Sigmoid colon (tissue), 4 donors: ENCODE measurements at regions not wholly inside any gene's neighbourhood (a gene's known extent, or its start where the extent isn't known, plus 50 kb on each side); places are given as distances from the start of the nearest gene placed in this dataset.

Experiments
- POLR2AphosphoS5 ChIP-seq, 4 donors: sonication (generic); formaldehyde crosslinking; IDR thresholded peaks; one replicate each; pipeline ENCODE4 v1.6.1; 2017; ENCODE audit warnings: antibody characterized with exemption in 4 of 4
- TF ChIP-seq, protein P1 (sequence below), 4 experiments: fragments of 450-650 bp in 3 of 4; fragments of 200-600 bp in 1 of 4; IDR thresholded peaks; one replicate each; pipeline ENCODE4 v1.5.1; 2016 to 2019; ENCODE audit warnings: antibody characterized with exemption in 4 of 4, mild to moderate bottlenecking in 3 of 4, moderate library complexity in 2 of 4

DNA sequence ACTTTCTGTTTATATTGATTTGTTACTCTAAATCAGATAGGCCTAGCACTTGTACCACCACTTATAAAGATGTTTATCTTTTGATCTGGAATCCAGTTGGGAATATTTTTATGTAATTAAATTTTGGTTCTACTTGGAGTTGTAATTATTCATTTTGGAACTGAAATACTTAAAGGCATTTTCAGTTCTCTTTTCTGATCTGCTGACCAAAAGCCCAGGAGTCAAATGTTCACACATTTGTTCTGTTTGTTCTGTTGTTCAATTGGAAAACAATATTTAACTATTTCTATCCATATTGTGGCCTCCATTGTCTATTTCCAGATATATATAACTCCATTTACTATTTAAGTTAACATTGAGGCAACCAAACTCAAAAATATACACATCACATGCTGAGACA lies 912.4 kb upstream of the EPHA6 start:
- no peak for TF ChIP-seq POLR2AphosphoS5 (IDR thresholded peaks at IDR 0.05)
- TF ChIP-seq, protein P1, sequence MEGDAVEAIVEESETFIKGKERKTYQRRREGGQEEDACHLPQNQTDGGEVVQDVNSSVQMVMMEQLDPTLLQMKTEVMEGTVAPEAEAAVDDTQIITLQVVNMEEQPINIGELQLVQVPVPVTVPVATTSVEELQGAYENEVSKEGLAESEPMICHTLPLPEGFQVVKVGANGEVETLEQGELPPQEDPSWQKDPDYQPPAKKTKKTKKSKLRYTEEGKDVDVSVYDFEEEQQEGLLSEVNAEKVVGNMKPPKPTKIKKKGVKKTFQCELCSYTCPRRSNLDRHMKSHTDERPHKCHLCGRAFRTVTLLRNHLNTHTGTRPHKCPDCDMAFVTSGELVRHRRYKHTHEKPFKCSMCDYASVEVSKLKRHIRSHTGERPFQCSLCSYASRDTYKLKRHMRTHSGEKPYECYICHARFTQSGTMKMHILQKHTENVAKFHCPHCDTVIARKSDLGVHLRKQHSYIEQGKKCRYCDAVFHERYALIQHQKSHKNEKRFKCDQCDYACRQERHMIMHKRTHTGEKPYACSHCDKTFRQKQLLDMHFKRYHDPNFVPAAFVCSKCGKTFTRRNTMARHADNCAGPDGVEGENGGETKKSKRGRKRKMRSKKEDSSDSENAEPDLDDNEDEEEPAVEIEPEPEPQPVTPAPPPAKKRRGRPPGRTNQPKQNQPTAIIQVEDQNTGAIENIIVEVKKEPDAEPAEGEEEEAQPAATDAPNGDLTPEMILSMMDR (IDR thresholded peaks at IDR 0.05), result no peak
